Esophagus muscularis mucosa (tissue), 4 donors: ENCODE measurements at regions not wholly inside any gene's neighbourhood (a gene's known extent, or its start where the extent isn't known, plus 50 kb on each side); places are given as distances from the start of the nearest gene placed in this dataset.

Experiments used
- DNase-seq: peaks from one replicate; pipeline ENCODE4 v3.0.0-alpha.2; 2017; ENCODE audit errors: extremely low spot score
- H3K27ac ChIP-seq, 4 donors: fragments of 200-600 bp; sonication (generic); replicated peaks in 1 of 4; 1 replicate in 3 of 4; 2 replicates in 1 of 4; pipeline ENCODE4 v1.5.1; 2016 to 2019; ENCODE audit warnings: mild to moderate bottlenecking in 1 of 4
- H3K27me3 ChIP-seq, 4 donors: fragments of 200-600 bp; sonication (generic); one replicate each; pipeline versions ENCODE4 v1.5.1 to v1.6.0; 2016 to 2019
- H3K36me3 ChIP-seq, 4 donors: fragments of 200-600 bp; sonication (generic); one replicate each; pipeline ENCODE4 v1.5.1; 2016 to 2019
- H3K4me1 ChIP-seq, 4 donors: fragments of 200-600 bp; sonication (generic); one replicate each; pipeline ENCODE4 v1.5.1; 2016 to 2019
- H3K4me3 ChIP-seq, 4 donors: fragments of 200-600 bp; sonication (generic); 1 replicate in 2 of 4; 2 replicates in 2 of 4; pipeline ENCODE4 v1.5.1; 2016 to 2019; ENCODE audit warnings: mild to moderate bottlenecking in 4 of 4, moderate library complexity in 1 of 4
- H3K9me3 ChIP-seq, 4 donors: fragments of 200-600 bp; sonication (generic); 1 replicate in 3 of 4; 2 replicates in 1 of 4; pipeline ENCODE4 v1.5.1; 2016 to 2019
- CTCF ChIP-seq, 3 experiments: fragments of 200-600 bp in 2 of 3; fragments of 450-650 bp in 1 of 3; sonication (generic) in 2 of 3; IDR thresholded peaks; one replicate each; pipeline ENCODE4 v1.5.1; 2017 to 2019; ENCODE audit warnings: antibody characterized with exemption in 3 of 3, mild to moderate bottlenecking in 2 of 3, moderate library complexity in 1 of 3
- EP300 ChIP-seq: sonication (generic); formaldehyde crosslinking; IDR thresholded peaks from one replicate; pipeline ENCODE4 v1.6.1; 2017; ENCODE audit warnings: antibody characterized with exemption
- POLR2A ChIP-seq: fragments of 450-650 bp; IDR thresholded peaks from one replicate; pipeline ENCODE4 v1.6.1; 2017; ENCODE audit warnings: antibody characterized with exemption, moderate library complexity, mild to moderate bottlenecking, low read depth
- POLR2AphosphoS5 ChIP-seq, 2 donors: sonication (generic); formaldehyde crosslinking; IDR thresholded peaks; one replicate each; pipeline ENCODE4 v1.6.1; 2017; ENCODE audit warnings: antibody characterized with exemption in 2 of 2
- WGBS: methylation state at CpG from one replicate; pipeline ENCODE4 v1.1.5; 2018; 5-methylcytosine and 5-hydroxymethylcytosine counted together
- intact Hi-C: fragments of 100-400 bp; cut with DNase I; formaldehyde crosslinking; loops from one replicate; pipeline ENCODE4 v1.15.1; 2023

- H3K9me3 ChIP-seq, result peaks cover 0 to 5% (median 1%) of the 10 kb centered on the region in 4 donors
- 72% methylated on average over 4 of the region's 4 CpGs for WGBS
Observed at GRCh38 chr1:238653693-238654321, 732.6 kb upstream of the CHRM3 start.

GRCh38 chr1:238652346-238652968 lies 733.9 kb upstream of the CHRM3 start:
- TF ChIP-seq CTCF (IDR thresholded peaks at IDR 0.05) (no peak), POLR2A (no peak), EP300 (no peak), POLR2AphosphoS5 (IDR thresholded peaks at IDR 0.05) (no peak)
- Histone ChIP-seq H3K27me3 (no peaks in the 10 kb centered on the region), H3K36me3 (no peaks in the 10 kb centered on the region), H3K27ac (no peak overlapping the region), H3K4me3 (no peak overlapping the region), H3K9me3 (peaks cover 0 to 5% (median 1%) of the 10 kb centered on the region in 4 donors), H3K4me1 (peaks cover 0 to 7% (median 3%) of the 10 kb centered on the region in 4 donors)
- no peak for DNase-seq
- 85% methylated on average over 7 of the region's 7 CpGs for WGBS
- intact Hi-C loops, result no loop called here

More at GRCh38 chr1:238653693-238654321, 732.6 kb upstream of the CHRM3 start:
- no peak for DNase-seq
- intact Hi-C loops, result no loop called here
- no peak overlapping the region for H3K27ac ChIP-seq
- no peaks in the 10 kb centered on the region for H3K36me3 ChIP-seq
- no peaks in the 10 kb centered on the region for H3K27me3 ChIP-seq
- no peak for TF ChIP-seq POLR2A
- TF ChIP-seq EP300, result no peak
- TF ChIP-seq CTCF (IDR thresholded peaks at IDR 0.05), result no peak
- TF ChIP-seq POLR2AphosphoS5 (IDR thresholded peaks at IDR 0.05), result no peak
- H3K4me3 ChIP-seq, result no peak overlapping the region
- H3K4me1 ChIP-seq, result no peaks in the 10 kb centered on the region

GRCh38 chr1:238649200-238649599 lies 737.2 kb upstream of the CHRM3 start:
- Histone ChIP-seq H3K27me3 (no peaks in the 10 kb centered on the region), H3K4me3 (no peak overlapping the region), H3K36me3 (no peaks in the 10 kb centered on the region), H3K4me1 (peaks cover 0 to 7% (median 4%) of the 10 kb centered on the region in 4 donors), H3K9me3 (peaks cover 0 to 5% (median 1%) of the 10 kb centered on the region in 4 donors), H3K27ac (no peak overlapping the region)
- intact Hi-C loops, result no loop called here
- DNase-seq, result no peak
- TF ChIP-seq CTCF (IDR thresholded peaks at IDR 0.05) (no peak), POLR2AphosphoS5 (IDR thresholded peaks at IDR 0.05) (no peak), POLR2A (no peak), EP300 (no peak)

- intact Hi-C loops, result no loop called here
- no peak overlapping the region for H3K27ac ChIP-seq
- 93% methylated on average over 4 of the region's 4 CpGs for WGBS
Observed at GRCh38 chr1:238648751-238649150, 737.6 kb upstream of the CHRM3 start.

More at GRCh38 chr1:238648751-238649150, 737.6 kb upstream of the CHRM3 start:
- Histone ChIP-seq H3K36me3 (no peaks in the 10 kb centered on the region), H3K9me3 (peaks cover 0 to 5% (median 1%) of the 10 kb centered on the region in 4 donors), H3K4me1 (peaks cover 0 to 7% (median 4%) of the 10 kb centered on the region in 4 donors), H3K4me3 (no peak overlapping the region), H3K27me3 (no peaks in the 10 kb centered on the region)
- no peak for TF ChIP-seq CTCF (IDR thresholded peaks at IDR 0.05)
- no peak for TF ChIP-seq EP300
- TF ChIP-seq POLR2AphosphoS5 (IDR thresholded peaks at IDR 0.05), result no peak
- no peak for TF ChIP-seq POLR2A
- no peak for DNase-seq
